GM18511 (cell line): ENCODE measurements at regions not wholly inside any gene's neighbourhood (a gene's known extent, or its start where the extent isn't known, plus 50 kb on each side); places are given as distances from the start of the nearest gene placed in this dataset.
"Not testable (repeated sequence)": the region's sequence is repeated elsewhere in the genome, so short reads cannot be mapped to it uniquely, and the experiment has no call there.

ENCODE experiments used
- ATAC-seq: cut with Tn5 transposase; IDR thresholded peaks from one replicate; pipeline ENCODE4 v1.9.1; 2021; ENCODE audit warnings: mild to moderate bottlenecking, moderate library complexity; ENCODE audit not compliant: unreplicated experiment

GRCh38 chr10:3331187-3331586, 158.6 kb upstream of the PITRM1 start:
- ATAC-seq = no peak

- ATAC-seq = no peak
These were observed 158.1 kb upstream of the PITRM1 start for GRCh38 chr10:3330663-3331062.

- no peak for ATAC-seq
These were observed 153.6 kb upstream of the PITRM1 start for GRCh38 chr10:3325954-3326750.

- no peak for ATAC-seq
These were observed 152.0 kb upstream of the PITRM1 start for GRCh38 chr10:3324612-3325038.

GRCh38 chr10:3323865-3324498, 151.4 kb upstream of the PITRM1 start:
- no peak for ATAC-seq

GRCh38 chr10:3321123-3321522, 148.5 kb upstream of the PITRM1 start:
- no peak for ATAC-seq

GRCh38 chr10:3319811-3320226, 147.2 kb upstream of the PITRM1 start:
- no peak for ATAC-seq

- ATAC-seq = not testable (repeated sequence)
These were observed 145.9 kb upstream of the PITRM1 start for GRCh38 chr10:3318480-3318807.

GRCh38 chr10:3317553-3318479, 145.2 kb upstream of the PITRM1 start:
- ATAC-seq = not testable (repeated sequence)

- not testable (repeated sequence) for ATAC-seq
These were observed 142.0 kb upstream of the PITRM1 start for GRCh38 chr10:3314445-3315085.

- not testable (repeated sequence) for ATAC-seq
These were observed 141.3 kb upstream of the PITRM1 start for GRCh38 chr10:3313784-3314444.

- ATAC-seq = no peak
These were observed 139.9 kb upstream of the PITRM1 start for GRCh38 chr10:3312403-3312940.

GRCh38 chr10:3310016-3310784, 137.6 kb upstream of the PITRM1 start:
- no peak for ATAC-seq

- no peak for ATAC-seq
These were observed 133.5 kb upstream of the PITRM1 start for GRCh38 chr10:3306050-3306449.

- ATAC-seq = no peak
These were observed 123.1 kb upstream of the PITRM1 start for GRCh38 chr10:3295582-3296151.

- no peak for ATAC-seq
These were observed 122.5 kb upstream of the PITRM1 start for GRCh38 chr10:3294919-3295581.

- ATAC-seq = no peak
These were observed 121.2 kb upstream of the PITRM1 start for GRCh38 chr10:3293581-3294431.

- no peak for ATAC-seq
These were observed 120.1 kb upstream of the PITRM1 start for GRCh38 chr10:3292636-3293035.
